ENCODE measurements at regions not wholly inside any gene's neighbourhood (a gene's known extent, or its start where the extent isn't known, plus 50 kb on each side); places are given as distances from the start of the nearest gene placed in this dataset.

GRCh38 chr2:207251022-207251421 is 85.3 kb upstream of the KLF7 start:
- TF ChIP-seq POLR2A (IDR thresholded peaks at IDR 0.05) (no peak), CTCF (IDR thresholded peaks at IDR 0.05) (no peak)

Measured in ovary (tissue), 3 donors.